Right lung (tissue), 2 donors: ENCODE measurements at regions not wholly inside any gene's neighbourhood (a gene's known extent, or its start where the extent isn't known, plus 50 kb on each side); places are given as distances from the start of the nearest gene placed in this dataset.
"Not testable (repeated sequence)": the region's sequence is repeated elsewhere in the genome, so short reads cannot be mapped to it uniquely, and the experiment has no call there.

Experiments
- DNase-seq, 2 donors: peaks; one replicate each; pipeline ENCODE4 v3.0.0-alpha.2; 2013

GRCh38 chr2:12877761-12878160, 161.0 kb downstream of the TRIB2 start:
- DNase-seq = no peak

- DNase-seq = no peak
Measured at GRCh38 chr2:12879649-12880048, 162.9 kb downstream of the TRIB2 start.

GRCh38 chr2:12881952-12882351, 165.2 kb downstream of the TRIB2 start:
- no peak for DNase-seq

- no peak for DNase-seq
Measured at GRCh38 chr2:12882393-12882792, 165.7 kb downstream of the TRIB2 start.

GRCh38 chr2:12883906-12884305, 167.2 kb downstream of the TRIB2 start:
- DNase-seq = no peak

- DNase-seq = no peak
Measured at GRCh38 chr2:12884713-12885282, 168.1 kb downstream of the TRIB2 start.

- no peak for DNase-seq
Measured at GRCh38 chr2:12890066-12890465, 173.3 kb downstream of the TRIB2 start.

GRCh38 chr2:12890481-12890991, 173.8 kb downstream of the TRIB2 start:
- no peak for DNase-seq

- no peak for DNase-seq
Measured at GRCh38 chr2:12895017-12895416, 178.3 kb downstream of the TRIB2 start.

GRCh38 chr2:12896318-12896982, 179.7 kb downstream of the TRIB2 start:
- DNase-seq = peak in 1 of 2 donors; percentile 20

GRCh38 chr2:12897181-12897580, 180.4 kb downstream of the TRIB2 start:
- no peak for DNase-seq

GRCh38 chr2:12903272-12903671, 186.5 kb downstream of the TRIB2 start:
- no peak for DNase-seq

- DNase-seq = no peak
Measured at GRCh38 chr2:12910431-12910830, 193.7 kb downstream of the TRIB2 start.

- DNase-seq = no peak
Measured at GRCh38 chr2:12915787-12916186, 199.1 kb downstream of the TRIB2 start.

- peak in 1 of 2 donors; percentile 13 for DNase-seq
Measured at GRCh38 chr2:12918138-12918834, 201.6 kb downstream of the TRIB2 start.

- DNase-seq = peak; percentile 78 to 80
Measured at GRCh38 chr2:12918835-12919445, 202.2 kb downstream of the TRIB2 start.

- no peak for DNase-seq
Measured at GRCh38 chr2:12921321-12921720, 204.6 kb downstream of the TRIB2 start.

GRCh38 chr2:12923907-12924610, 207.3 kb downstream of the TRIB2 start:
- DNase-seq = no peak

- DNase-seq = not testable (repeated sequence)
Measured at GRCh38 chr2:12926641-12927040, 209.9 kb downstream of the TRIB2 start.

- DNase-seq = no peak
Measured at GRCh38 chr2:12928197-12928774, 211.6 kb downstream of the TRIB2 start.

GRCh38 chr2:12928775-12929401, 212.2 kb downstream of the TRIB2 start:
- no peak for DNase-seq
